ENCODE measurements at regions not wholly inside any gene's neighbourhood (a gene's known extent, or its start where the extent isn't known, plus 50 kb on each side); places are given as distances from the start of the nearest gene placed in this dataset.

GRCh38 chr3:194042927-194043326 is 93.0 kb upstream of the HES1 start:
- CTCF ChIA-PET, result interaction anchor here (0.6 kb wide), 2 partner anchors 39 to 262 kb away, joined by 3 to 4 read pairs; no protein-coding TSS in a partner anchor
- DNase-seq (ENCODE audit: low spot score), result no peak
- no peak overlapping the region for H3K27ac ChIP-seq
- no peak for TF ChIP-seq CTCF (conservative IDR thresholded peaks at IDR 0.05; ENCODE audit: low read depth)
- POLR2A ChIA-PET (ENCODE audit: low non-redundant PET), result no interaction called here

GRCh38 chr3:194043516-194043915 is 92.4 kb upstream of the HES1 start:
- TF ChIP-seq CTCF (conservative IDR thresholded peaks at IDR 0.05; ENCODE audit: low read depth), result no peak
- no peak for DNase-seq (ENCODE audit: low spot score)
- ChIA-PET CTCF (interaction anchor here (0.6 kb wide), 1 partner anchor 38 kb away, joined by 3 read pairs; no protein-coding TSS in a partner anchor), POLR2A (ENCODE audit: low non-redundant PET) (no interaction called here)
- H3K27ac ChIP-seq, result no peak overlapping the region

GRCh38 chr3:194045289-194045688 is 90.7 kb upstream of the HES1 start:
- no peak overlapping the region for H3K27ac ChIP-seq
- DNase-seq (ENCODE audit: low spot score), result no peak
- ChIA-PET CTCF (no interaction called here), POLR2A (ENCODE audit: low non-redundant PET) (no interaction called here)
- TF ChIP-seq CTCF (conservative IDR thresholded peaks at IDR 0.05; ENCODE audit: low read depth), result no peak

- H3K27ac ChIP-seq, result no peak overlapping the region
- ChIA-PET CTCF (no interaction called here), POLR2A (ENCODE audit: low non-redundant PET) (no interaction called here)
- DNase-seq (ENCODE audit: low spot score), result no peak
- TF ChIP-seq CTCF (conservative IDR thresholded peaks at IDR 0.05; ENCODE audit: low read depth), result no peak
Measured at GRCh38 chr3:194045919-194046318, 90.0 kb upstream of the HES1 start.

GRCh38 chr3:194046531-194046930 is 89.4 kb upstream of the HES1 start:
- TF ChIP-seq CTCF (conservative IDR thresholded peaks at IDR 0.05; ENCODE audit: low read depth), result no peak
- no peak for DNase-seq (ENCODE audit: low spot score)
- POLR2A ChIA-PET (ENCODE audit: low non-redundant PET), result no interaction called here
- no peak overlapping the region for H3K27ac ChIP-seq
- CTCF ChIA-PET, result no interaction called here

GRCh38 chr3:194046995-194047645 is 88.8 kb upstream of the HES1 start:
- no peak for TF ChIP-seq CTCF (conservative IDR thresholded peaks at IDR 0.05; ENCODE audit: low read depth)
- ChIA-PET POLR2A (ENCODE audit: low non-redundant PET) (no interaction called here), CTCF (interaction anchor here (0.5 kb wide), 1 partner anchor 40 kb away, joined by 3 read pairs; no protein-coding TSS in a partner anchor)
- DNase-seq (ENCODE audit: low spot score), result no peak
- no peak overlapping the region for H3K27ac ChIP-seq

Data from RWPE1 (cell line).